ENCODE measurements at regions not wholly inside any gene's neighbourhood (a gene's known extent, or its start where the extent isn't known, plus 50 kb on each side); places are given as distances from the start of the nearest gene placed in this dataset.
"Not testable (repeated sequence)": the region's sequence is repeated elsewhere in the genome, so short reads cannot be mapped to it uniquely, and the experiment has no call there.

DNA sequence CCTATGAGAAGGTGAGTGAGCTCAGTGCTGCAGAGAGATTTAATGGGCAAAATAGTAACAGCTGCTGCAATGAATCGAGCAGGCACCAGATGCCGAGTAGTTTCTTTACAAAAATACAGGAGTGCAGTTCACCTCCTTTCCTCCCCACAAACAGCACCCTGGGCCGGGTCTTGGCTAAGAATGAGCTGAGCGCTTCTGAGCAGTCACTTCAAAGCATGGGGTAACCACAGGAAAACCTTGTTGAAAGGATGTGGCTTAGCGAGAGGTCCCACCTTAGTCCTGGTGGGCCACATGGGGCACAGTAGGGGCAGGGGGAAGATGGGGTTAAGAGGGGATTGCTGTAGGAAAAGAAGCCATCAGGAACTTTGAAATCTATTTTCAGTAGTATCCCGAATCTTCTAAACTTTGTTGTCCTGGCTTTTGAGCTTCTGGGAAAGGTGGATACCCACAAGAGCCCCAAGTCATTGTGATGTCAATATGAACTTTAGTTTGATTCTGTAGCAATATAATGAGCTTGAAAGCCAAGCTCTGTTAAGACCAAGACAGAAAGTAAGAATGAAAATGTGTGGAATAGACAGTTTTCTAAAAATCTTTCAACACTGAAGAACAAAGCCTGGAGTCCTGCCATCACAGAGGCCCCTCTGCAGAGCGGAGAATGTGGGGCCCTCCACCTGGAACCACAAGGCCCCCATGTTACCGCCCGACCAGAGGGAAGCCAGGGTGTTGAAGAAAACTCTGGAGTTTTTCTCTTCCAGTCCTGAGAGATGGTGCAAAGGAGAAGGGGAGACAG, 101.0 kb upstream of the ZNF236 start:
- DNase-seq (ENCODE audit: low read depth in 2 of 2), result peak; percentile 38 to 58

DNA sequence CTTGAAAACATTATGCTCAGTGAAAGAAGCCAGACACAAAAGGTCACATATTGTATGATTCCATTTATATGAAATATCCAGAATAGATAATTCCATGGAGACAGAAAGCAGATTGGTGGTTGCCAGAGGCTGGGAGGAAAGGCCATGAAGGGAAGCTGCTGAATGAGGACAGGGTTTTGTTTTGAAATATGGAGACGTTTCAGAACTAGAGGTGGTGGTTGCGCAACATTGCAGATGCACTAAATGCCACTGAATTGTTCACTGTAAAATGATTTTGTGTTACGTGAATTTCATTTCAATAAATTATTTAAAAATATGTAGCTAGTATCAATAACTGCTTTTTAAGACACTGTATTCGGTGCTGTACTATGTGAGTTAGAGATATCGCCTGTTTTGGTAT, 101.7 kb upstream of the ZNF236 start:
- no peak for DNase-seq (ENCODE audit: low read depth in 2 of 2)

DNA sequence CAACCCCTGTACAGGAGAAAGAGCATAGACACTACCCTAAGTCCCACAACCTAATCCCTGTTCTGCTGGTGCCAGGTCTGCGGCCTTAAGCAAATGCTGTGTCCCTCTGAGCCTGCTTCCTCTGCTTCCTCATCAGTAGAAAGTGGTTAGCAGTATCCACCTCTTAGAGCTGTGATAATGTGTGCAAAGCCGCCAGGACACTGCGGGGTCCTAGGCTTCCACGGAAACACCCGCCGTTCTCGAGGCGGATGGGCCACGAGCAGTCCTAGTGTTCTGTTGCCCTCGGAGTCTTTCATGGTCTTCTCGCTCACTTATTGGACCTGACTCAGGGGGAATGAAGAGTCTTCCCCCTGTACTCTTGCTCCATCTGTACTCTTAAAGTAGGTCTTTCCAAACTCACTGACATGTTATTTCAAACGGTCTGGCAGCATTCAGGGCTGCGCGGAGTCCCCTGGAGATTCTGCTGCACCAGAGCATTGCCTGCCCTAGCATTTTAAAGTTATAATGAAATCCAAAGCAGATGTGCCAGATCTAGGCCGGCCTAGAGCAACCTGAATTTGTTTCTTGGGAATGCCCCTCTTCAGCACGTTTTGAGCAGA, 107.2 kb upstream of the ZNF236 start:
- DNase-seq (ENCODE audit: low read depth in 2 of 2), result no peak

DNA sequence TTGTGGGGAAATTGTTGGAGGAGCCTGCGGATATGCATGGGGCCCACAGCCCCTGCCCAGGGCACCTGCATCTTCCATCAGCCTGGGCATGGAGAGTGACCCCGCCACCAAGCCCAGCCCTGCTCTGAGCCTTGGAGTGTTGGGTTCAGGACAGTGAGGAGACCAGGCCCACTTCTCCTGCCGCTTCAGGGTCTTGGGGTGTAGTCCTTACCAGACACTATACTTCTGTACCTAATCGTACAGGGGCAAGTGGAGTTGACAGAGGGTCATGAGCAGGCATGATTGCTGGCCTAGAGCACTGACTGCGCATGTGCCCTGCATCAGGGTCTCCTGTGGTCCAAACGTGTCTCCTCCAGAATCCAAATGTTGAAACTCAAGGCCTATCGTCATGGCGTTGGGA, 108.9 kb upstream of the ZNF236 start:
- no peak for DNase-seq (ENCODE audit: low read depth in 2 of 2)

- no peak for DNase-seq (ENCODE audit: low read depth in 2 of 2)
These were observed 109.7 kb upstream of the ZNF236 start for GRCh38 chr18:76712511-76713140.

DNA sequence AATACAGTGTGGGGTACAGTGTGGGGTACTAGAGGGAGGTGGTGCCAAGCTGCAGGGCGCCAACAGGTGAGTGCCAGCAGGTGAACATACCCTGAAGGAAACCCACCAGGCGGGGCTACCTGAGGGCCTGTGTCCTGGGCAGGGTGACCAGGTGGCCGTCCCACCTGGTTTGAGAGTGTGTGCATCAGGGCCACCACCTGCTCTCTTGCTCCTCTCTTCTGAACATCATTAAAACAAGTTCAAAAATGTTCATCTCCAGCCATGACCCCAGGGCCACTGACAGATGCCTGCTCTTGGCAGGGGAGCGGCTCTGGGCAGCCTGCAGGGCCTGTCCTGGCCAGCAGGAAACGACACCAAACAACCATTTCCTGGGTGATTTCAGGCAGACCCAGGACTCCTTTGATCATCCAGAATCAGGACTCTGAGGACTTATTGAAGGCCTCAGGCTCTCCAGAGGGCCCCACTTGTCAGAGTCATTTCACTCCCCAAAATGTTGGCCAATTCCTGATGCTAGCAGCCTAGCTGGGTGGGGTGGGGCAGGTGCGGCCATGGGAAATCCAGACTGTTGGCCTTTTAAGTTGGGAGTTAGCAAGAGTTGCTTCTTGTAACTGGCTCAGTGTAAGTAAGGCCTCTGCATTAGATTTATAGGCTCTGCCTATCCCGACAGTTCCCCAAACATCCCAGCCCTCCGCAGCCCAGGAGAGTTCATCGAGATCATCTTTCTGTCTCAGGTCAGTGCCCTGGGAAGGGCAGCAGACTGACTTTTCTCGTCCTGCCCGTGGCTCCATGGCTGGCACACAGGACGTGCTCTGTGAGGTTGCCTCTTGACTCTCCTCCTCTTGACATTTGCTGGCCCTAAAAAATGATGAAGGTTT, 111.5 kb upstream of the ZNF236 start:
- no peak for DNase-seq (ENCODE audit: low read depth in 2 of 2)

GRCh38 chr18:76709659-76710645, 112.4 kb upstream of the ZNF236 start:
- DNase-seq (ENCODE audit: low read depth in 2 of 2), result peak; percentile 25 to 42

GRCh38 chr18:76708722-76709353, 113.5 kb upstream of the ZNF236 start:
- DNase-seq (ENCODE audit: low read depth in 2 of 2), result no peak

- DNase-seq (ENCODE audit: low read depth in 2 of 2), result no peak
These were observed 114.2 kb upstream of the ZNF236 start for GRCh38 chr18:76708071-76708721.

GRCh38 chr18:76707534-76707933, 114.8 kb upstream of the ZNF236 start:
- DNase-seq (ENCODE audit: low read depth in 2 of 2), result no peak

- not testable (repeated sequence) for DNase-seq (ENCODE audit: low read depth in 2 of 2)
These were observed 117.8 kb upstream of the ZNF236 start for GRCh38 chr18:76704589-76704988.

GRCh38 chr18:76699923-76700322, 122.4 kb upstream of the ZNF236 start:
- DNase-seq (ENCODE audit: low read depth in 2 of 2), result no peak

GRCh38 chr18:76697441-76697901, 124.9 kb upstream of the ZNF236 start:
- no peak for DNase-seq (ENCODE audit: low read depth in 2 of 2)

DNA sequence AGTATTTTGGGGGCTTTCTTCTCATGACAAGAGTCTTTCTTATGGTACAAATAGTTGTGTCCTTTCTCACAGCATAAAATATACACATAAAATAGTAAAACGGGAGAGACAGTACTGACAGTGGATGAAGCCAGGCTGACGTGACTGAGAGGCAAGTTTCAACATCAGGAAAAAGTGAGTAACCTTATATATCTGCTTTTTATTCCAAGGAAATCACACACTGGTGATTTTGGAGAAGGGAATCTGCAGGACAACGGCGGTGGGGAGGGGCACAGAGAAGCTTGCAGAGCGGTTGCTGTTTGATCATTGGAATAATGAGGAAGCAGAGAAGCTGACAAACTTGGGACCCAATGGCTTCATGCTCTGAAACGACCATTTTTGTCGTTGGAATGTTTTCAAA, 130.6 kb upstream of the ZNF236 start:
- DNase-seq (ENCODE audit: low read depth in 2 of 2), result no peak

DNA sequence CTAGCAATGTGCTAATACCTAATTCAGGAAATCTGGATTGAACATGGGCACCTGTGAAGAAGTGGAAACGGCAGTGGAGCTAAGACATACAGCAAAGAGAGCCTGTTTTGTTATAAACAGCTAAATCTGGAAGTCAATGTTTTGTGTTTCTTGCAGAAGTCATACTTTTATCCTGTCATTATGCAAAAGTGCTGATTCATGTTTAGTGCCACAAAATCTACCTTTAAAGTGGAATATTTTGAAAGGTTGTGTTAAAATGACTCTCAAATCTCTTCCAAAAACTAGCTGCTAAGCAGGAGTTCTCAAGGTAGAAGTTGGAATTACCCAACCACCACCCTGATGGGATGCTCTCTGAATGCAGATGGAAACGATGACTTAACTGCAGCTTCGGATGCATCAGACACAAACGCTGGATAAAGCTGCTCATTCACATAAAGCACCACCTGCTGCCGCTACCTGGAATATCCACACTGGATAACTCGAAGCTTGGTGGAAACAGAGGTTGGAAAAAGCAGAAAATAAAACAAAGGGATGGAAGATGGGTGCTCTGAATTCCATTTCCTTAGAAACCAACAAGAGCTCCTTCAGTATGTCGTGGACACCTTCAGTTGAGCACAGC, 132.6 kb upstream of the ZNF236 start:
- no peak for DNase-seq (ENCODE audit: low read depth in 2 of 2)

GRCh38 chr18:76688724-76689472, 133.5 kb upstream of the ZNF236 start:
- DNase-seq (ENCODE audit: low read depth in 2 of 2), result no peak

DNA sequence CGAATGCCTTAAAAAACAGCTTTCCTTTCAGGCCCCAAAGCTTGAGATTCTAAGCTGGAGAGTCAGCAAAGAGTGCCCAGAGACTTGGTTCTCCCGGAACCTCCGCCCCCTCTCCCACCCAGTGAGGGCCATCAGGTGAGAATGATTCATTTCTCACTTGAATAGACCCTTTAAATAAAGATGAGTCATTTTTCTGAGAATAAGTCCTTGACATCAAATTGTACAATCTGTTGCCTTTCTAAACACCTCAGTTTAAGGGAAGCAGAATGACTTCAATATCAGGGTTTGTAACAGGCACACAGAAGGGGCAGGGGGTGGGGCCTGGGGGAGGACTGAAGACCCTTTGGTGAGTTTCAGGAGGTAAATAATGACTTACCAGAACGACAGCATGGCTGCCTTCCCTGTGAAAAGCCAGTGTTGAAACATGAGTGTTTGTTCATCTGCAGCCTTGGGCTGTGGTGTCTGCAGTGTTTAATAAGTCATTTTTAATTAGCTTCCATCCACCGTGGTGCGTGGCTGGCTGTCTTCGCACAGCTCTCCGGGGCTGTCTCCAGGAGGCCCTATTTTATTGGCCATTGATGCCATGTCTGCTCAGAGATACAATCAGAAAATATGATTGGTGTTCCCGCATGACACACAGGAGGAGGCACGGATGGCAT, 134.9 kb upstream of the ZNF236 start:
- DNase-seq (ENCODE audit: low read depth in 2 of 2), result peak; percentile 34

DNA sequence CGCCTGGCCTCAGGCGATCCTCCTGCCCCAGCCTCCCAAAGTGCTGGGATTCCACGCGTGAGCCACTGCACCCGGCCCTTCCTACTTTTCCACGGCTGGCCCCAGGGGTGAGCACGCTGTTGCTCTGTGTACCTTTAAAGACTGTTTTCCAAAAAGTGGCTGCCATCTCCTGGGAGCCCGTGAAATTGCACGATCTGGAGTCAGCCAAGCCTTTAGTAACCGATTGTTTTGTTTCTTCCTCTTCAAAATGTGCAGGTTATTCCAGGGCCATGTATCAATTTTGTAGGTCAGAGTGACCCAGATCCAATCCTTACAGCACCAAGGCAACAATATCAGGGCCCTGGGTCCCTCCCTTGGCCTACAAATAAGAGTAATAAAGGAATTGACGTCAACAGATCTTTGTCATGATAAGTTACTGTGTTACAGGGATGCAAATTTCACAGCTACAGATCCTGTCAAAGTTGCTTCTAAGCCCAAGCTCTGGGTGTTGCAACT, 135.6 kb upstream of the ZNF236 start:
- DNase-seq (ENCODE audit: low read depth in 2 of 2), result no peak
